Retinal pigment epithelial cell (primary cell): ENCODE measurements at regions not wholly inside any gene's neighbourhood (a gene's known extent, or its start where the extent isn't known, plus 50 kb on each side); places are given as distances from the start of the nearest gene placed in this dataset.

Experiments used
- DNase-seq: peaks from one replicate; pipeline ENCODE4 v3.0.0-alpha.2; 2010; ENCODE audit warnings: low read depth
- H3K4me3 ChIP-seq: 2 replicates; pipeline ENCODE4 v1.5.1; 2011; ENCODE audit warnings: mild to moderate bottlenecking, low read length, control low read depth, moderate library complexity
- CTCF ChIP-seq: conservative IDR thresholded peaks from 2 replicates; pipeline ENCODE4 v1.5.1; 2011; ENCODE audit warnings: low read depth, low read length, control low read depth, inconsistent platforms

- TF ChIP-seq CTCF: no peak
- DNase-seq: no peak
- H3K4me3 ChIP-seq: no peak overlapping the region
These were observed 82.6 kb upstream of the CYP1B1 start for GRCh38 chr2:38158378-38159118.

GRCh38 chr2:38156436-38156835 lies 80.5 kb upstream of the CYP1B1 start:
- no peak for DNase-seq
- TF ChIP-seq CTCF: no peak
- no peak overlapping the region for H3K4me3 ChIP-seq

- DNase-seq: no peak
- no peak overlapping the region for H3K4me3 ChIP-seq
- TF ChIP-seq CTCF: no peak
These were observed 79.1 kb upstream of the CYP1B1 start for GRCh38 chr2:38155015-38155414.

GRCh38 chr2:38154395-38154794 lies 78.4 kb upstream of the CYP1B1 start:
- no peak overlapping the region for H3K4me3 ChIP-seq
- no peak for DNase-seq
- TF ChIP-seq CTCF: no peak

GRCh38 chr2:38153476-38154135 lies 77.7 kb upstream of the CYP1B1 start:
- H3K4me3 ChIP-seq: no peak overlapping the region
- no peak for TF ChIP-seq CTCF
- no peak for DNase-seq

- no peak for TF ChIP-seq CTCF
- no peak overlapping the region for H3K4me3 ChIP-seq
- no peak for DNase-seq
These were observed 77.0 kb upstream of the CYP1B1 start for GRCh38 chr2:38152913-38153312.

- no peak for TF ChIP-seq CTCF
- H3K4me3 ChIP-seq: no peak overlapping the region
- DNase-seq: no peak
These were observed 76.1 kb upstream of the CYP1B1 start for GRCh38 chr2:38152035-38152434.
